T-helper 17 cell (primary cell): ENCODE measurements at regions not wholly inside any gene's neighbourhood (a gene's known extent, or its start where the extent isn't known, plus 50 kb on each side); places are given as distances from the start of the nearest gene placed in this dataset.

Source experiments
- ATAC-seq: fragments of 150-1000 bp; cut with Tn5 transposase; 2 replicates; pipeline ENCODE4 v1.10.0; 2021; ENCODE audit warnings: mild to moderate bottlenecking, moderate library complexity
- DNase-seq, 3 donors: peaks; one replicate each; pipeline versions ENCODE4 v3.0.0 to v3.0.0-alpha.2; 2020 to 2021
- H3K9me3 ChIP-seq: one replicate; pipeline ENCODE4 v1.7.0; 2013; ENCODE audit warnings: low read length, mild to moderate bottlenecking; ENCODE audit not compliant: control insufficient read depth, poor library complexity, severe bottlenecking
- H3K27ac Mint-ChIP-seq: one replicate; pipeline ENCODE4 v1.8.0; 2022; ENCODE audit warnings: mild to moderate bottlenecking, moderate library complexity, mixed read lengths
- H3K27me3 Mint-ChIP-seq: one replicate; pipeline ENCODE4 v1.8.0; 2022; ENCODE audit warnings: mixed read lengths
- H3K36me3 Mint-ChIP-seq: one replicate; pipeline ENCODE4 v1.8.0; 2022; ENCODE audit warnings: low read depth, mixed read lengths
- H3K4me1 Mint-ChIP-seq: one replicate; pipeline ENCODE4 v1.8.0; 2022; ENCODE audit warnings: mild to moderate bottlenecking, mixed read lengths
- H3K4me3 Mint-ChIP-seq: one replicate; pipeline ENCODE4 v1.8.0; 2022; ENCODE audit warnings: mild to moderate bottlenecking, moderate library complexity, mixed read lengths

DNA sequence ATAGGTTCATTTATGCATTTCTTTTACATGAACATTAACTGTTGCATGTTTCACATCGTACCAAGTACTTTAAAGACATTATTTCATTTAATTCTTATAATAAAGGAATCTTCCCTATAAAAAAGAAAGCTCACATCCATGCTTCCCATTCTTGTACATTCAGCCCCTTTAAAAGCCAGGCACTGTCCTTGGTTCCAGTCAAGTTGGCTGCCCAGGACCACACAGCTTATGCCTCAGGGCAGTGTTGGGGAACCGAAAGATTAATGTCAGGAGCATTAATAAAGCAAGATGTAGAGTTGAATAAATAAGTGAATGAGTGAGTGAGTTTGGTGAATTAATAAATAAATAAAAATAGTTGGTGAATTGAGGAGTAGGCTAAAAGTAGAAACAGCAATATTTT, 409.4 kb upstream of the DAB1 start:
- peaks cover 2% of the 10 kb centered on the region for H3K36me3 Mint-ChIP-seq
- ATAC-seq (no peak), DNase-seq (no peak)
- H3K9me3 ChIP-seq: no peaks in the 10 kb centered on the region
- H3K4me3 Mint-ChIP-seq: no peak overlapping the region
- no peaks in the 10 kb centered on the region for H3K27me3 Mint-ChIP-seq
- H3K4me1 Mint-ChIP-seq: no peaks in the 10 kb centered on the region
- no peak overlapping the region for H3K27ac Mint-ChIP-seq

DNA sequence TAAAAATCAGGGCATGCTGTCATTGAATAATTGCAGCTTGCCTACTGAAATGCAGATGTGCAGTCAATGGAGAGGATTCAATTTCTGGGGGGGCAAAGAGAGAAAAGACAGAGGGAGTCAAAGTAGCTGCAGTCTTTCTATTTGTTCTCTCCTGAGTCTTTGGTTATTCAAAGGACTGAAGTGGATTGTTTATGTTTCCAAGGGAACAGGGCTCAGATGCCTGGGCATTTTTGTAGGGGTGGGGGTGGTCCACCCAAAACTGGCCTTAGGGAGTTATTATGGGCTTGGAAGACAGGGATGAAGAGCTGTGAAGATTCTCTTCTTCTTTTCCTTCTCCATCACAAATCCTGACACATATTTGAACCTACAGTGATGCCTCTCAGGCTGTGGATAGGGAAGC, 408.8 kb upstream of the DAB1 start:
- DNase-seq (no peak), ATAC-seq (no peak)
- Mint-ChIP-seq H3K4me3 (no peak overlapping the region), H3K27me3 (no peaks in the 10 kb centered on the region), H3K36me3 (peaks cover 2% of the 10 kb centered on the region), H3K4me1 (no peaks in the 10 kb centered on the region), H3K27ac (no peak overlapping the region)
- no peaks in the 10 kb centered on the region for H3K9me3 ChIP-seq

GRCh38 chr1:57831624-57832023, 407.8 kb upstream of the DAB1 start:
- Mint-ChIP-seq H3K4me3 (no peak overlapping the region), H3K4me1 (no peaks in the 10 kb centered on the region), H3K27me3 (no peaks in the 10 kb centered on the region), H3K36me3 (no peaks in the 10 kb centered on the region), H3K27ac (no peak overlapping the region)
- no peak for DNase-seq
- ATAC-seq: no peak
- H3K9me3 ChIP-seq: no peaks in the 10 kb centered on the region

GRCh38 chr1:57826535-57826934, 402.7 kb upstream of the DAB1 start:
- ATAC-seq: no peak
- no peaks in the 10 kb centered on the region for H3K27me3 Mint-ChIP-seq
- no peaks in the 10 kb centered on the region for H3K36me3 Mint-ChIP-seq

GRCh38 chr1:57824535-57824934, 400.7 kb upstream of the DAB1 start:
- Mint-ChIP-seq H3K36me3 (no peaks in the 10 kb centered on the region), H3K27ac (no peak overlapping the region)
- ATAC-seq: no peak

More at GRCh38 chr1:57826535-57826934, 402.7 kb upstream of the DAB1 start:
- H3K4me3 Mint-ChIP-seq: no peak overlapping the region
- no peaks in the 10 kb centered on the region for H3K9me3 ChIP-seq
- H3K4me1 Mint-ChIP-seq: no peaks in the 10 kb centered on the region
- H3K27ac Mint-ChIP-seq: no peak overlapping the region
- DNase-seq: no peak

DNA sequence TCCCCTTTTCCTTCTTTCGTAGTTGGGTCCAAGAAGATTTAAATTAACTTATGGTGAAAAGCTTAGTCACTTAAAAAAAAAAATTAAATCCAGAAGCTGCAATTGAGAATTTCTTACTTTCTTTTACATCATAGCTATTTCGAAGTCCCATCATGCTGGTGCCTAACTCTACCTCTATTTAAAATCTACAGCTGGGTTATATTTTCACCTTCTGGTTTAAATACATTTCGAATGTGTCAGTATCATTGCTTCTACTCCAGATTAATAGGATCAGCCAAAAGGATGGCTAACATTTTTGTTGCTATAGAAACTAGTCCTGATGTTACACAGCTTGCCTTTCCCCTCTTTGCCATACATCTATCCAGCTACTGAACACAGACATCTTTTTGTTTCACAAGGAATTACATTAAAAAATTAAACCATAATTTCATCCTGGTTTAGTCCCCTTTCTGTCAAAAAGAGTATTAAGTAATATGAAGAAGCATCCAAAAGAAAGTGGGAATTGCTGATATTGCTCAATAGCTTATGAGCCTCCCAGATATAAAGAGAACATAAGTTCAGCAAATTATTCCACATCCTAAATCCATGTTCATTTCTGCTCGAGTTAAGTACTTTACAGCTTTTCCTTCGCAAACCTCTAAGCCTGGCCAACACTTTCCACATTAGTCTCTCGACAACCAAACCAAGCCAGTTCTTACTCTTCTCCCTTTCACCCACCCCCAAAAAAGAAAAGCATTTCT, 396.7 kb upstream of the DAB1 start:
- DNase-seq: no peak
- no peaks in the 10 kb centered on the region for H3K9me3 ChIP-seq
- Mint-ChIP-seq H3K27me3 (peaks cover 22% of the 10 kb centered on the region), H3K27ac (no peak overlapping the region), H3K4me3 (no peak overlapping the region), H3K4me1 (no peaks in the 10 kb centered on the region), H3K36me3 (no peaks in the 10 kb centered on the region)
- ATAC-seq: no peak

More at GRCh38 chr1:57824535-57824934, 400.7 kb upstream of the DAB1 start:
- H3K9me3 ChIP-seq: no peaks in the 10 kb centered on the region
- H3K27me3 Mint-ChIP-seq: peaks cover 9% of the 10 kb centered on the region
- no peak overlapping the region for H3K4me3 Mint-ChIP-seq
- no peak for DNase-seq
- no peaks in the 10 kb centered on the region for H3K4me1 Mint-ChIP-seq

- no peak overlapping the region for H3K27ac Mint-ChIP-seq
- peaks cover 22% of the 10 kb centered on the region for H3K27me3 Mint-ChIP-seq
- no peaks in the 10 kb centered on the region for H3K36me3 Mint-ChIP-seq
- ATAC-seq (no peak), DNase-seq (no peak)
- no peaks in the 10 kb centered on the region for H3K9me3 ChIP-seq
- no peaks in the 10 kb centered on the region for H3K4me1 Mint-ChIP-seq
- no peak overlapping the region for H3K4me3 Mint-ChIP-seq
These were observed 396.0 kb upstream of the DAB1 start for GRCh38 chr1:57819893-57820292.

- DNase-seq: no peak
- Mint-ChIP-seq H3K27me3 (peaks cover 4% of the 10 kb centered on the region), H3K36me3 (no peaks in the 10 kb centered on the region), H3K27ac (no peak overlapping the region), H3K4me3 (no peak overlapping the region), H3K4me1 (no peaks in the 10 kb centered on the region)
- no peak for ATAC-seq
- no peaks in the 10 kb centered on the region for H3K9me3 ChIP-seq
These were observed 379.7 kb upstream of the DAB1 start for GRCh38 chr1:57803586-57803985.

GRCh38 chr1:57800376-57800775, 376.5 kb upstream of the DAB1 start:
- H3K9me3 ChIP-seq: no peaks in the 10 kb centered on the region
- no peak for DNase-seq
- Mint-ChIP-seq H3K27ac (no peak overlapping the region), H3K4me1 (no peaks in the 10 kb centered on the region), H3K4me3 (no peak overlapping the region), H3K27me3 (peaks cover 7% of the 10 kb centered on the region), H3K36me3 (no peaks in the 10 kb centered on the region)
- no peak for ATAC-seq

DNA sequence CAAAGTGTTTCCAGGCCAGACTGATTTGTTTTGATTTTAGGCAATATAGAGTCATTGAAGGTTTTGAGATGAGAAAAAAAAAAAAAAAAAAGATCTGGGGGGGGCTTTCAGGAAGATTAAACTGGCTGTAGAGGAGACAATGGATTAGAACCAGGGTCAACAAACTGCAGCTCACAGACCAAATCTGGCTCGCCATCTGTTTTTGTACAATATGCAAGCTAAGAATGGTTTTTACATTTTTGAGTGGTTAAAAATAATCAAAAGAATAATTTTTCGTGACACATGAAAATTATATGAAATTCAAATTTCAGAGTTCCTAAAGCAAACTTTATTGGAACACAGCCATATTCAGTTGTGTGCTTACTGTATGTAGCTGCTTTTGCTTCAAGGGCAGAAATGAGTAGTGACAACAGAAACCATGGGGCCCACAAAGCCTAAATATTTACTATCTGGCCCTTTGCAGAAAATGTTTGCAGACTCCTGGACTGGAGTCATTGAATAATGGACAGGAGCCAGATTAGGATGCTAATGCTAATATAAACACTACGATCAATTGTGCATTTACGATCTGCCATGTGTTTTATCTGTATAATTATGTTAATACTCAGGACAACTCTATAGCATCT, 375.7 kb upstream of the DAB1 start:
- Mint-ChIP-seq H3K4me1 (no peaks in the 10 kb centered on the region), H3K27me3 (peaks cover 7% of the 10 kb centered on the region)
- ATAC-seq: no peak

DNA sequence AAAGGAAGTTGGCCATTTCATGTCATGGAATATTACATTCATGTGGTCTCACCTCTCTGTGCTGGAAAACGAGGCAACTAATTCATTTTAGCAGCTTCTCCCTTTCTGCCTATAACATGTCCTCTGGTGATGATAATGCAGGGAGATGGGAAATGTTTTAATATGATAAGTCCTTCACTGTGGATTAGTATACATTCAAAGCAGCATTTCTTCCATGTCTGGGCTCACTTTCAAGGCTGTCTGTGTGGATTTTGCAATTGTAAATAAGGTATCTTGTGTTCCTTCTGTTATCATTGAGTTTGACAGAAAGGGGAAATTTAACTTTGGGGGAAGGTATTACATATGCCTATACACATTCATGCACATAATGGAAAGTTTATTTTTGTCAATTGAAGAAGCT, 374.7 kb upstream of the DAB1 start:
- peaks cover 7% of the 10 kb centered on the region for H3K27me3 Mint-ChIP-seq

More for the DNA sequence above, 375.7 kb upstream of the DAB1 start:
- no peak overlapping the region for H3K27ac Mint-ChIP-seq
- DNase-seq: no peak
- no peaks in the 10 kb centered on the region for H3K9me3 ChIP-seq
- H3K36me3 Mint-ChIP-seq: no peaks in the 10 kb centered on the region
- no peak overlapping the region for H3K4me3 Mint-ChIP-seq

DNA sequence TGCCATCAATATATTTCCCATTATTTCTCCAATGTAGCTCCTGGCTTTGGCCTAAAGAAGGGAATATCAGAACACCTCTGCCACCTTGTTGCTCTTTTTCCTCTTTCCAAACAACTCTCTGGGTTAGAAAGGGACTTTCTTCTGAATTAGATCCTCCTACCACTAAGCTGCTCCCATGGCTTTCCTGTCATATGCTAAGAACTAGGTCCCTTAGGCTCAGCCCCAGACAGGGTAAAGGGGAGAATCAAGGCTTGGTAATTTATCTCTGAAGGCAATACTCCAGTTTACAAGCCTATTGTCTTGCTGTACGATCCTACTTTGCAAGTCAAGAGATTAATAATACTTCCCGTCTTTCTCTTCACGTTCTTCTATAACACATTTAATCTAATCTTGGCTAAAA, 373.2 kb upstream of the DAB1 start:
- Mint-ChIP-seq H3K27ac (no peak overlapping the region), H3K27me3 (peaks cover 7% of the 10 kb centered on the region), H3K4me1 (no peaks in the 10 kb centered on the region), H3K4me3 (no peak overlapping the region), H3K36me3 (no peaks in the 10 kb centered on the region)
- DNase-seq (no peak), ATAC-seq (no peak)
- no peaks in the 10 kb centered on the region for H3K9me3 ChIP-seq

More for the DNA sequence above, 374.7 kb upstream of the DAB1 start:
- no peak overlapping the region for H3K4me3 Mint-ChIP-seq
- H3K9me3 ChIP-seq: no peaks in the 10 kb centered on the region
- DNase-seq (no peak), ATAC-seq (no peak)
- no peaks in the 10 kb centered on the region for H3K4me1 Mint-ChIP-seq
- H3K27ac Mint-ChIP-seq: no peak overlapping the region
- H3K36me3 Mint-ChIP-seq: no peaks in the 10 kb centered on the region

- peaks cover 7% of the 10 kb centered on the region for H3K27me3 Mint-ChIP-seq
- no peak for DNase-seq
- no peaks in the 10 kb centered on the region for H3K4me1 Mint-ChIP-seq
- H3K27ac Mint-ChIP-seq: no peak overlapping the region
- no peak overlapping the region for H3K4me3 Mint-ChIP-seq
- no peak for ATAC-seq
- no peaks in the 10 kb centered on the region for H3K9me3 ChIP-seq
- no peaks in the 10 kb centered on the region for H3K36me3 Mint-ChIP-seq
These were observed 372.8 kb upstream of the DAB1 start for GRCh38 chr1:57796616-57797015.

- DNase-seq (no peak), ATAC-seq (no peak)
- no peaks in the 10 kb centered on the region for H3K9me3 ChIP-seq
- Mint-ChIP-seq H3K4me3 (no peak overlapping the region), H3K36me3 (no peaks in the 10 kb centered on the region), H3K27ac (no peak overlapping the region), H3K27me3 (peaks cover 7% of the 10 kb centered on the region), H3K4me1 (no peaks in the 10 kb centered on the region)
These were observed 372.0 kb upstream of the DAB1 start for GRCh38 chr1:57795886-57796285.
